ENCODE measurements at regions not wholly inside any gene's neighbourhood (a gene's known extent, or its start where the extent isn't known, plus 50 kb on each side); places are given as distances from the start of the nearest gene placed in this dataset.
"Not testable (repeated sequence)": the region's sequence is repeated elsewhere in the genome, so short reads cannot be mapped to it uniquely, and the experiment has no call there.

GRCh38 chr11:121368364-121369240 lies 76.0 kb downstream of the SC5D start:
- Histone ChIP-seq H3K9me3 (ENCODE audit: low read length) (no peaks in the 10 kb centered on the region), H3K4me1 (ENCODE audit: insufficient read depth, low read length) (peaks cover 33% of the 10 kb centered on the region), H3K4me3 (ENCODE audit: low read length) (no peak overlapping the region), H3K27me3 (ENCODE audit: insufficient read depth, low read length, poor library complexity, severe bottlenecking) (no peaks in the 10 kb centered on the region), H3K36me3 (ENCODE audit: insufficient read depth, low read length) (no peaks in the 10 kb centered on the region), H3K27ac (ENCODE audit: low read depth, low read length) (no peak overlapping the region)
- peaks cover 0 to 6% (median 3%) of the 10 kb centered on the region in 3 donors for H3K36me3 Mint-ChIP-seq
- peak overlapping the region in 2 of 7 donors; percentile 77 to 79 for H3K4me3 Mint-ChIP-seq
- H3K9me3 Mint-ChIP-seq, result no peaks in the 10 kb centered on the region
- H3K4me1 Mint-ChIP-seq, result peaks cover 31 to 47% (median 35%) of the 10 kb centered on the region in 3 donors
- peak overlapping the region in 2 of 8 donors; percentile 51 to 94 for H3K27ac Mint-ChIP-seq
- peaks cover 0 to 2% of the 10 kb centered on the region in 2 donors for H3K27me3 Mint-ChIP-seq
- CTCF ChIA-PET, result interaction anchor here (1.1 to 2.7 kb wide), 4 partner anchors 10 to 83 kb away, joined by 3 to 7 read pairs (median 4); no protein-coding TSS in a partner anchor
- POLR2A ChIA-PET, result interaction anchor here (0.6 to 2.9 kb wide), 2 partner anchors 82 to 84 kb away, joined by 3 to 9 read pairs; partner anchors contain the start of genes SORL1 and SORL1-AS1
- no peak for DNase-seq

GRCh38 chr11:121369366-121369765 lies 76.8 kb downstream of the SC5D start:
- H3K9me3 ChIP-seq (ENCODE audit: low read length), result no peaks in the 10 kb centered on the region
- H3K36me3 Mint-ChIP-seq, result peaks cover 0 to 6% (median 3%) of the 10 kb centered on the region in 3 donors
- no peak overlapping the region for H3K27ac ChIP-seq (ENCODE audit: low read depth, low read length)
- no peak for DNase-seq
- H3K4me3 Mint-ChIP-seq, result no peak overlapping the region
- H3K36me3 ChIP-seq (ENCODE audit: insufficient read depth, low read length), result no peaks in the 10 kb centered on the region
- H3K4me1 Mint-ChIP-seq, result peaks cover 35 to 53% (median 40%) of the 10 kb centered on the region in 3 donors
- H3K4me3 ChIP-seq (ENCODE audit: low read length), result no peak overlapping the region
- ChIA-PET CTCF (interaction anchor here (1.2 kb wide), 1 partner anchor 9 kb away, joined by 6 read pairs; no protein-coding TSS in a partner anchor), POLR2A (interaction anchor here (2.9 kb wide), 1 partner anchor 81 kb away, joined by 9 read pairs; no protein-coding TSS in a partner anchor)
- H3K27me3 Mint-ChIP-seq, result peaks cover 0 to 4% of the 10 kb centered on the region in 2 donors
- H3K4me1 ChIP-seq (ENCODE audit: insufficient read depth, low read length), result peaks cover 38% of the 10 kb centered on the region
- no peaks in the 10 kb centered on the region for H3K9me3 Mint-ChIP-seq
- no peaks in the 10 kb centered on the region for H3K27me3 ChIP-seq (ENCODE audit: insufficient read depth, low read length, poor library complexity, severe bottlenecking)
- H3K27ac Mint-ChIP-seq, result no peak overlapping the region

- no peaks in the 10 kb centered on the region for H3K9me3 ChIP-seq (ENCODE audit: low read length)
- no peaks in the 10 kb centered on the region for H3K36me3 ChIP-seq (ENCODE audit: insufficient read depth, low read length)
- no peaks in the 10 kb centered on the region for H3K27me3 ChIP-seq (ENCODE audit: insufficient read depth, low read length, poor library complexity, severe bottlenecking)
- ChIA-PET POLR2A (no interaction called here), CTCF (no interaction called here)
- Mint-ChIP-seq H3K4me3 (no peak overlapping the region), H3K4me1 (peaks cover 39 to 70% (median 61%) of the 10 kb centered on the region in 3 donors), H3K36me3 (peaks cover 0 to 7% (median 3%) of the 10 kb centered on the region in 3 donors), H3K9me3 (no peaks in the 10 kb centered on the region), H3K27ac (peak overlapping the region in 1 of 8 donors; percentile 35), H3K27me3 (peaks cover 0 to 4% of the 10 kb centered on the region in 2 donors)
- H3K4me3 ChIP-seq (ENCODE audit: low read length), result no peak overlapping the region
- DNase-seq, result no peak
- peaks cover 50% of the 10 kb centered on the region for H3K4me1 ChIP-seq (ENCODE audit: insufficient read depth, low read length)
- H3K27ac ChIP-seq (ENCODE audit: low read depth, low read length), result no peak overlapping the region
Observed at GRCh38 chr11:121372028-121372427, 79.5 kb downstream of the SC5D start.

- peak overlapping the region in 3 of 7 donors; percentile 27 to 51 (median 34) for H3K4me3 Mint-ChIP-seq
- DNase-seq, result peak in 1 of 5 donors; percentile 13
- no peaks in the 10 kb centered on the region for H3K9me3 ChIP-seq (ENCODE audit: low read length)
- H3K9me3 Mint-ChIP-seq, result no peaks in the 10 kb centered on the region
- H3K4me1 Mint-ChIP-seq, result peaks cover 36 to 67% (median 60%) of the 10 kb centered on the region in 3 donors
- CTCF ChIA-PET, result no interaction called here
- H3K27me3 ChIP-seq (ENCODE audit: insufficient read depth, low read length, poor library complexity, severe bottlenecking), result no peaks in the 10 kb centered on the region
- peaks cover 0 to 4% of the 10 kb centered on the region in 2 donors for H3K27me3 Mint-ChIP-seq
- H3K4me1 ChIP-seq (ENCODE audit: insufficient read depth, low read length), result peaks cover 50% of the 10 kb centered on the region
- H3K36me3 ChIP-seq (ENCODE audit: insufficient read depth, low read length), result no peaks in the 10 kb centered on the region
- POLR2A ChIA-PET, result interaction anchor here (0.5 kb wide), 1 partner anchor 1894 kb away, joined by 6 read pairs; no protein-coding TSS in a partner anchor
- peaks cover 0 to 5% (median 3%) of the 10 kb centered on the region in 3 donors for H3K36me3 Mint-ChIP-seq
- peak overlapping the region in 5 of 8 donors; percentile 22 to 82 (median 77) for H3K27ac Mint-ChIP-seq
- no peak overlapping the region for H3K4me3 ChIP-seq (ENCODE audit: low read length)
- no peak overlapping the region for H3K27ac ChIP-seq (ENCODE audit: low read depth, low read length)
Observed at GRCh38 chr11:121372671-121373429, 79.3 kb upstream of the SORL1 start.

DNA sequence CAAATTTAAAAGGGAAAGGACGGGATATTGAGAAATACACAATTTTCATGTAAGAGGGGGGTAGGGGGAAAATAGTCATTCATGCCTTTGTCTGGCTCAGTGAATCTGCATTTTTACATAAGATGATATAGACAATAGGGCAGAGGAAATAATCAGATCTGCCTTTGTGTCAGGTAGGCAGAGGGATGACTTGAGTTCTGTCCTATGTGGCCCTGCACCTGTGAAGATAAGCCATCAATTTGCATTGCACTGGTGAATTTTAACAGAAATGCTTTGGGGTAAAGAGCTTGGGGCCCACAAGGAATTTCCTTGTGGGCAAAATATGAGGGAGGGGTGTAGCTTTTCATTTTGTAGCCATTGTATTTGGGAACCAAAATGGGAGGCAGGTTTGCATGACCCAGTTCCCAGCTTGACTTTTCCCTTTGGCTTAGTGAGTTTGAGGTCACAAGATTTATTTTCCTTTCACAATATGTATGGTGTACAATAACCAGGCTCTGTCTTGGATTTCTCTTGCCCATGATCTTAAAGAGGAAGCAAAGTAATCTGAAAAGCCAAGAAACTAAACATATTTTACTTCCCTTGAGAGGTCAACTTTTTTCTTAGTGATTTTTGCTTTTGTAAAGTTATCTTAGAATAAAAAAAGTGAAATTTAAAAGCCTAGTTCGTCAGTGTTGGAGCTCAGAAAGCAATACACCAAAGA lies 77.7 kb upstream of the SORL1 start:
- H3K4me3 ChIP-seq (ENCODE audit: low read length), result no peak overlapping the region
- Mint-ChIP-seq H3K27ac (peak overlapping the region in 1 of 8 donors; percentile 73), H3K36me3 (peaks cover 0 to 5% (median 3%) of the 10 kb centered on the region in 3 donors), H3K27me3 (peaks cover 0 to 4% of the 10 kb centered on the region in 2 donors), H3K4me1 (peaks cover 42 to 70% (median 64%) of the 10 kb centered on the region in 3 donors), H3K9me3 (no peaks in the 10 kb centered on the region), H3K4me3 (peak overlapping the region in 1 of 7 donors; percentile 16)
- ChIA-PET POLR2A (no interaction called here), CTCF (no interaction called here)
- H3K27me3 ChIP-seq (ENCODE audit: insufficient read depth, low read length, poor library complexity, severe bottlenecking), result no peaks in the 10 kb centered on the region
- no peaks in the 10 kb centered on the region for H3K36me3 ChIP-seq (ENCODE audit: insufficient read depth, low read length)
- no peak overlapping the region for H3K27ac ChIP-seq (ENCODE audit: low read depth, low read length)
- H3K9me3 ChIP-seq (ENCODE audit: low read length), result no peaks in the 10 kb centered on the region
- DNase-seq, result no peak
- H3K4me1 ChIP-seq (ENCODE audit: insufficient read depth, low read length), result peaks cover 55% of the 10 kb centered on the region

DNA sequence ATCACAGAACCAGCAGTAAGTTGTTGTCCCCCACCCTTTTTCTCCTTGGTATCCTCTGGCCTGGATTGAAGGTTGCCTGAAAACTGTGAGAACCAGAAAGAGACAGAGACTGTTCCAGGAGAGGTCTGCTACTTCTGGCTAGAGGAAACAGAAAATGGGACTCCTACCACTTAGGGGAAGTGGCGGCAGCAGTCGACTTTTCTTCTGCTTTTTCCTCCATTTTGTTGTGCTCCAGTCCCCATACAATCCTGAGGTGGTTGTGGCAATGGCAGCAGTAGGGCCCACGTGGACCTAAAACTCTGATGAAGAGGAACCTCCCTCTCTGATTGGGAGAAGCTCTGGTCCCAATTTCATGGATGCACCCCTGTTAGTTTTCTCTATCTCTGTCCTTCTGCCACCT lies 76.0 kb upstream of the SORL1 start:
- ChIA-PET CTCF (no interaction called here), POLR2A (no interaction called here)
- no peaks in the 10 kb centered on the region for H3K36me3 ChIP-seq (ENCODE audit: insufficient read depth, low read length)
- Mint-ChIP-seq H3K4me3 (peak overlapping the region in 1 of 7 donors; percentile 62), H3K4me1 (peaks cover 50 to 80% (median 79%) of the 10 kb centered on the region in 3 donors), H3K36me3 (peaks cover 0 to 5% (median 0%) of the 10 kb centered on the region in 3 donors), H3K9me3 (no peaks in the 10 kb centered on the region), H3K27ac (peak overlapping the region in 2 of 8 donors; percentile 15 to 26), H3K27me3 (peaks cover 0 to 4% of the 10 kb centered on the region in 2 donors)
- peaks cover 64% of the 10 kb centered on the region for H3K4me1 ChIP-seq (ENCODE audit: insufficient read depth, low read length)
- no peaks in the 10 kb centered on the region for H3K27me3 ChIP-seq (ENCODE audit: insufficient read depth, low read length, poor library complexity, severe bottlenecking)
- H3K4me3 ChIP-seq (ENCODE audit: low read length), result no peak overlapping the region
- DNase-seq, result no peak
- H3K27ac ChIP-seq (ENCODE audit: low read depth, low read length), result no peak overlapping the region
- H3K9me3 ChIP-seq (ENCODE audit: low read length), result no peaks in the 10 kb centered on the region

- H3K27me3 ChIP-seq (ENCODE audit: insufficient read depth, low read length, poor library complexity, severe bottlenecking); H3K27me3 Mint-ChIP-seq; H3K36me3 ChIP-seq (ENCODE audit: insufficient read depth, low read length); POLR2A ChIA-PET; H3K27ac ChIP-seq (ENCODE audit: low read depth, low read length); H3K9me3 Mint-ChIP-seq; H3K36me3 Mint-ChIP-seq; H3K9me3 ChIP-seq (ENCODE audit: low read length): not testable (repeated sequence)
- peak overlapping the region; percentile 25 for H3K4me3 ChIP-seq (ENCODE audit: low read length)
- Mint-ChIP-seq H3K4me3 (peak overlapping the region in 6 of 7 donors; percentile 26 to 65 (median 38)), H3K4me1 (peaks cover 35 to 64% (median 53%) of the 10 kb centered on the region in 3 donors), H3K27ac (peak overlapping the region in 7 of 8 donors; percentile 38 to 90 (median 84))
- DNase-seq, result peak in 1 of 5 donors; percentile 11
- peaks cover 48% of the 10 kb centered on the region for H3K4me1 ChIP-seq (ENCODE audit: insufficient read depth, low read length)
- CTCF ChIA-PET, result interaction anchor here (1.2 to 2.1 kb wide), 3 partner anchors 9 to 38 kb away, joined by 3 to 6 read pairs (median 3); no protein-coding TSS in a partner anchor
Observed at GRCh38 chr11:121379145-121379810, 72.8 kb upstream of the SORL1 start.
